EH (cell line): ENCODE measurements at regions not wholly inside any gene's neighbourhood (a gene's known extent, or its start where the extent isn't known, plus 50 kb on each side); places are given as distances from the start of the nearest gene placed in this dataset.
A peak's percentile ranks its signal among the peaks of the same experiment; 100 is the strongest.

Experiments used
- DNase-seq: peaks from one replicate; pipeline ENCODE4 v3.0.0-alpha.2; 2015; ENCODE audit warnings: low read depth

- peak; percentile 9 for DNase-seq
Observed at GRCh38 chr13:106173891-106174610, 361.4 kb downstream of the EFNB2 start.

DNA sequence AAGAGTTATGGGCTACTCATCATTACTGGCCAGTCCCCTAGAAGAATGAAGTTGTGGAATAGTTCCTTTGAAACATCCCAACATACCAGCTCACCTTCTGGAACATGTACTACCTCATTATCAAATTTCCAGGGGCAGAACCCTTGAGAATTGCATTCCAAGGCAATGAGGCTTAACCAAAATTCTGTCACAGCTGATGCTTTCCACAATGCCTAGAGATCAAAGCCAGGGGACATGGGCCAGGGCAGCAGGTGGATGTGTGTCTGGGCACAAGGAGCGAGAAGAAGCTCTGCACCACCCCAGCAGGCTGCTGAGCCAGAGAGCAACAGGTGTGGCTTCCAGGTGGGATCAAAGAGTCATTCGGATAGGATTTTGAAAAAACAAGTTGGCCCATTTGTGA lies 362.1 kb downstream of the EFNB2 start:
- DNase-seq = no peak

- no peak for DNase-seq
Observed at GRCh38 chr13:106172176-106172905, 363.1 kb downstream of the EFNB2 start.

DNA sequence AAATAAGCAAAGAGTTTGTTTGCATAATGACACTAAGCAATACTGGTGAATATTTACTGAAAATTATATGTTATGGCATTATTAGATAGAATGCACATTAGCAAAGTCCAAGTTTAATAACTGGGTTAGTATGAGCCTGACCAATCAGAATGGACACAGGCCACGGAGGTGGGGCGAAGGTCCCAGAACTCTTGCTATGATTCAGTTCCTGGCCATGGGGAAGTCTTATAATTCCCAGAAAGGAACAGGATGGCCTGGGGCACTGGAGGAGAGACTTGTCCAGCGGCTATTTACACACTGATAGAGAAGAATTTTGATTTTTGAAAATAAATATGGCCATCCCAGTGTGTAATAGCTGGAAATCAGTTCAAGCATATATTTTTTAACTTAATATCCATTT lies 372.0 kb downstream of the EFNB2 start:
- DNase-seq = peak; percentile 31

- DNase-seq = peak; percentile 20
Observed at GRCh38 chr13:106161146-106161545, 374.3 kb downstream of the EFNB2 start.

- no peak for DNase-seq
Observed at GRCh38 chr13:106159295-106160195, 375.9 kb downstream of the EFNB2 start.

DNA sequence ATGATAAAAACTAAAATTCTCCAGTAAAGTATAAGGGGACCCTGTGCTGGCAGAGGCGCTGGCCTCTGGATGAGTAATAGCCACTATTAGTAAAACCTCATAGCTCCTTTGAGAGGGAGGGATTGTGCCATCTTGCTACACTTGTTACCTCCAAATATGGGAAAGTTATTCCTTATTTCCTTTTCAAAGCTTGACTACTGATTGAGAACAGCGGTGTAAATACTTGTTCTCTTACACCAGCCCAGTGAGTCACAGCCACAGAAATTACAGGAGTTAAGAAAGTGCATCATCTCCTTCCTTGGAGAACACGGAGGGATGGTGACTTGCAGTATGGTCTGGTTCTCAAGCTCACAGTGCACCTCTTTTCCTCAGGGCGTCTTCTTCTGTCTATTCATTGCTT lies 379.0 kb downstream of the EFNB2 start:
- peak; percentile 99 for DNase-seq

DNA sequence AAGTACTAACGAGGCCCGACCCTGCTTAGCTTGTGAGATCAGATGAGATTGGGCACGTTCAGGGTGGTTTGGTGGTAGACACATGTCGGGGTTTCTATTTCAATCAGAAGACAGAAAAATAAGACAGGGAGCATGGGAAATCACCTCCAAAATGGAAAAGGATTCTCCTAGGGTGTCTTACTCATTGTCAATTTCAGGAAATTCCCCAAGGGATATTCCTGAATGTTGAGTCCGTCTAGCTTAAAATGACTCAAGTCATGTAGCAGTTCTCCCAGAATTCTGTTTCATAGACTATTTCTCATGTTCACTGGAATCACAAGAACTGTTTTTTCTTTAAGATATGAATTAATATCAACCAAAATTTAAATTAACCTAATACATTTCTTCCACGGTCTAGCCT lies 380.1 kb downstream of the EFNB2 start:
- DNase-seq = peak; percentile 82

GRCh38 chr13:106153876-106154275 lies 381.6 kb downstream of the EFNB2 start:
- DNase-seq = no peak

GRCh38 chr13:106153041-106153440 lies 382.4 kb downstream of the EFNB2 start:
- no peak for DNase-seq

- DNase-seq = no peak
Observed at GRCh38 chr13:106152047-106152446, 383.4 kb downstream of the EFNB2 start.

GRCh38 chr13:106151056-106151699 lies 384.3 kb downstream of the EFNB2 start:
- DNase-seq = peak; percentile 96

DNA sequence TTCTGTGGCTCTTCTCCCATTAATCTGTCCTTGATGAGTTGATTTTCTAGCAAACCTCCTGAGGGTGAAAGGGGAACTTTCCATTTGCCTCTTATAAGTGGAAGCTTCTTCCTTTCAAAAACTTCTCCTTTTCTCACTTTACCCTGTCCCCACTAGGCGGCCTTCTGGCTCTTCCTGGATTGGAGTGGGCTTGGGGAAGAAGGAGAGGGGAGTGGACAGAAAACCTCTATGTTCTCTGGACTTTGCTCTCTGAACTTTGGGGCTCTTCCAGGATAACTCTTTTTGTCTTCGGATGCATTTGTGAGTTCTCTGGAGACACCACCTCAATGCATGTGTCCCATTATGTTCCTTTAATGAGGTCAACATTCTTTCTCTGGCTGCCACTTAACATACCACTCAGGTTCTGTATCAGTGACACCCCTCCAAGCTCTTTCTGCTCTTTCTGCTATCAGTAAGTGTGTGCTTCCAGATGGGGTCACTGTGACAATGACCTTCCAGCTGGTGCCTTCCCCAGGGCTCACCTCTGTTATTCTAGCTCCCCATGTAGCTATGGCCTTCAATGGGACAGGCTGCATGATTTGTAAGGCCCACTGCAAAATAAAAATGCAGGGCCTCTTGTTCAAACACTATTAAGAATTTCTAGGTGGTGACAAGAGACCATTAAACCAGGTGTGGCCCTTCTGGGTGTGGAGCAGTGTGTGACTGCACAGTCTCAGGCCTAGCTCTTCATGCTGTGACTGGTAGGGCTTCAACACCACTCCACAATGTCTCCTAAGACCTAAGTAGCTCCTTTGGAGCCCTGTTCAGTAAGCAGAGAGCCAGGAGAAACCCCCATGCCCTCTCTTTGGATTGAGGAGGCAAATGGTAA lies 389.2 kb downstream of the EFNB2 start:
- no peak for DNase-seq

DNA sequence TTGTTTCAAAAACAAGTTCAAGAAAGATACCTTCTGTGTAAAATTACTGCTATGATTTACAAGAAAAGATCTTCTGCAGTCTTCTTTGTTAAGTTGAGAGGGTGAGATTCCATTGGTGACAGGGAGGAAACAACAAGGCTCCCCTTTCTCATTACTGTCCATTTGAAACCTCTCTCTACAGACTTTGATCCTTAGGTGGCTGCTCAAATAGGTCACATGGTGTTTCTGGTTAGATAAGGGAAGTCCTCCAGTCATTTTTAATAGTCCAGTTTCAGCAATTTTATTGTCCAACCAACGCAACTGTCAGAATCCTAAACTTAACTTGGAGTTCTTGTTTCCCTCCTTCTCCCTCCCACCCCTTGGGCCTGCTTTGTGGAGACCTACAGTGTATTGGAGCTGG lies 390.4 kb downstream of the EFNB2 start:
- no peak for DNase-seq

- DNase-seq = no peak
Observed at GRCh38 chr13:106143930-106144709, 391.3 kb downstream of the EFNB2 start.

DNA sequence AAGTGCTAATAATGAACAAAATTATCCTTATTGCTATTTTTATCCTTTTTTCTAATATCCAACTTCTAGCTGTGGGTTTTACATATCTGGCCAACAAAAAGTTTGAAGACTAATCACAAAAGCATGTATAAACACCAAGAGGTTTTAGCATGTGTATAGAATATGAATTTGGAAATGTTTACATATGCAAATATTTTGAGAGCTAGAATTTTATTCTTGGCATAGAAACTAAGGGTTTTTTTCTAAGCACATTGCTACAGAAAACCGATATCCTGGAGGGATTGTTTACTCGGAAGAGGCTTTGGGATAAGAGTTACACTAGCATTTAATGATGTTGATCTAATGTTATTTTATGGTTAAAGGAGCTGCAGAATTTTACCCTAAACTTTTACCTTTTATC lies 392.1 kb downstream of the EFNB2 start:
- peak; percentile 52 for DNase-seq

DNA sequence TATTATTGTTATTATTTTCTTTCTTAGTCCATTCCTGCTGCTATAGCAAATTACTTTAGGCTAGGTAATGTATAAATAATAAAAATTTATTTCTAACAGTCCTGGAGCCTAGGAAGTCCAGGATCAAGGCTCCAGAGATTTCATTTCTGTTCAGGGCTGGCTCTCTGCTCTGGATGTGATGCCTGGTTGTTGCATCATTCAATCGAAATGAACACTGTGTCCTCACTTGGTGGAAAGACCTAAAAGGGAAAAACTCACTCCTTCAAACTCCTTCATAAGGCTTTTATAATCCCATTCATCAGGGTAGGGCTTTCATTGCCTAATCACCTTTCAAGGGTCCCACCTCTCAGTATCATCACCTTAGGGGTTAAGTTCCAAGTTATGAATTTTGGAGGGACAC lies 395.0 kb downstream of the EFNB2 start:
- DNase-seq = no peak

- DNase-seq = no peak
Observed at GRCh38 chr13:106139942-106140341, 395.5 kb downstream of the EFNB2 start.

DNA sequence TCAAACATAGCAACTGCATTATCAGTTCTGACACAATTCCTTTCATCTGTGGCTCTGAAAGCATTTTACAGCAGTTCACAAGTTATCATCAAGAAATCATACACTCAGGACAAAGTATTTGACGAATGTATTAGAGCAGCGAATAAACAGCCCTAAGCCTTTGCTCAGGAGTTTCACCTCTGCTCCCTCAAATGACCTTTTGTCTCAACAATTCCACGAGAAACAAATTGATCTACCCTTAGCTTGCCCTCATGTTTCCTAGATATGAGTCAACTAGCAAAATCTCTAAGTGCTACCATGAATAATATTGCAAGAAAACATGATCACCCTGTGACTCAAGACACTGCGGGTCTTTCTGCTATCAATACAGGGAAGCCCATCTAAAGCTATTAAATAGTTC lies 396.1 kb downstream of the EFNB2 start:
- DNase-seq = no peak

GRCh38 chr13:106138620-106139019 lies 396.8 kb downstream of the EFNB2 start:
- DNase-seq = no peak
